ENCODE measurements at regions not wholly inside any gene's neighbourhood (a gene's known extent, or its start where the extent isn't known, plus 50 kb on each side); places are given as distances from the start of the nearest gene placed in this dataset.
A peak's percentile ranks its signal among the peaks of the same experiment; 100 is the strongest.
"Not testable (repeated sequence)": the region's sequence is repeated elsewhere in the genome, so short reads cannot be mapped to it uniquely, and the experiment has no call there.

DNA sequence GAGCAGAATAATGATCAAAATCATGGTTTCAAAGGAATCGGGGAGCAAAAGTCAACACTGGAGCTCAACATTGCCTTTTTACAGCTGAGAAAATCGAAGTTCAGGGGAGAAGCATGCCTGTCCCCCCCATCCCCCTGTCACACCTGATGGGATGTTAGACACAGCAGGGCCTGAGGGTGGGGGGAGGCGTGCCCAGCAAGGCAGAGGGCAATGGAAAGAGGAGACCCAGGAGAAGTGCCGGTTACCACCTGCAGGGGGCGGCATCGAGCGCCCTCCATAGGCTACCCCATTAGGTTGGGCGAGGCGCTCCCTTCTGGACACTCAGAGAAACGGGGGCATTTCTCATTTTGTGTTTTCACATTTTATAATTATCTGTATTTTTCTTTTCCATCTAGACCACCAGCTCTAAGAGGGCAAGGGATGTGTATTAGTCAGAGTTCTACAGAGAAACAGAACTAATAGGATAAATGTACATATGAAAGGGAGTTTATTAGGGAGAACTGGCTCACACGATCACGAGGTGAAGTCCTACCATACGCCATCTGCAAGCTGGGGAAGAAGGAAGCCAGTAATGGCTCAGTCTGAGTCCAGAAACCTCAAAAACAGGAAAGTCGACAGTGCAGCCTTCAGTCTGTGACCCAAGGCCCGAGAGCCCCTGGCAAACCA lies 271.3 kb downstream of the LRATD1 start:
- H3K9me3 ChIP-seq (ENCODE audit: control extremely low read depth in 1 of 5, control insufficient read depth in 4 of 5, insufficient read depth in 2 of 5, low read depth in 1 of 5, low read length in 4 of 5): no peaks in the 10 kb centered on the region
- H3K27ac ChIP-seq (ENCODE audit: insufficient read depth in 1 of 2, low read depth in 1 of 2, low read length in 2 of 2, poor library complexity in 1 of 2, severe bottlenecking in 2 of 2): no peak overlapping the region
- POLR2A ChIA-PET: no interaction called here
- H3K36me3 ChIP-seq (ENCODE audit: control insufficient read depth in 4 of 4, insufficient read depth in 4 of 4, low read length in 3 of 4): no peaks in the 10 kb centered on the region
- WGBS (ENCODE audit: insufficient coverage): 75% methylated on average over 7 of the region's 15 CpGs
- CTCF ChIA-PET: interaction anchor here (0.9 to 1.3 kb wide), 8 partner anchors 12 to 259 kb away, joined by 3 to 5 read pairs (median 3); no protein-coding TSS in a partner anchor
- H3K4me3 ChIP-seq (ENCODE audit: control insufficient read depth in 1 of 7, extremely low read depth in 1 of 7, insufficient read depth in 4 of 7, low read depth in 2 of 7, low read length in 6 of 7): no peak overlapping the region
- H3K4me1 ChIP-seq (ENCODE audit: control extremely low read depth in 1 of 4, control insufficient read depth in 4 of 4, insufficient read depth in 4 of 4, low read length in 3 of 4): no peaks in the 10 kb centered on the region
- DNase-seq: peak; percentile 57 to 74 (median 71)
- H3K27me3 ChIP-seq (replicated peaks in 2 of 5; ENCODE audit: control insufficient read depth in 4 of 5, insufficient read depth in 5 of 5, low read length in 4 of 5): no peaks in the 10 kb centered on the region

DNA sequence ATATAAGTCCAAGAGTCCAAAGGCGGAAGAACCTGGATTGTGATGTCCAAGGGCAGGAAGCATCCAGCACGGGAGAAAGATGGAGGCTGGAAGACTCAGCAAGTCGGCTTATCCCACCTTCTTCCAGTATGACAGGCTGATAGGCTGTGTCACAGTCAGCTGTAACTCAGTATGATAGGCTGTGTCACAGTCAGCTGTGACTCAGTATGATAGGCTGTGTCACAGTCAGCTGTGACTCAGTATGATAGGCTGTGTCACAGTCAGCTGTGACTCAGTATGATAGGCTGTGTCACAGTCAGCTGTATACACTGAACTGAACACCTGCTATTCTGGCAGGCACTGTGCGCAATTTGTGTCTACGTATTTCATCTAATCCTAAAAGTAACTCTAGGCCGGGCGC lies 271.9 kb downstream of the LRATD1 start:
- CTCF ChIA-PET: interaction anchor here (1.0 to 1.3 kb wide), 2 partner anchors 67 to 254 kb away, joined by 3 read pairs; no protein-coding TSS in a partner anchor
- POLR2A ChIA-PET, DNase-seq: not testable (repeated sequence)

DNA sequence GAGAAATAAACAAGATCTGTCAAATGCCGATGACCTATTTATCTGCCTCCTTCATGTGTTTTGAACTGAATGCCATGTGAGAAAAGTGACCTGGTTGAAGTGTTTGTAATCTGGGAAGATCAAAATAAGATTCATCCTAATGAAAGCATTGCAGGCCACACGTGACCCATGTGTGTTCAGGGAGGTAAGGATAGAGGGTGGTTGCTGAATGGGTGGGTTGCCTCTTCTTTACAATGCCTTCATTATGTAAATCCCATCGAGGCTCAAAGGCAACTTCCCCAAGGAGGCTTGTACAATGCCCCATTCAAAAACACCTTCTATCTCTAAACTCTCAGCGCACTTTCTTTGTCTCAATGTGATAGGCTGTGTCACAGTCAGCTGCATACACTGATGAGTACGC lies 273.1 kb downstream of the LRATD1 start:
- H3K4me3 ChIP-seq (ENCODE audit: control insufficient read depth in 1 of 7, extremely low read depth in 1 of 7, insufficient read depth in 4 of 7, low read depth in 2 of 7, low read length in 6 of 7): no peak overlapping the region
- 90% methylated on average over 3 of the region's 5 CpGs for WGBS (ENCODE audit: insufficient coverage)
- no peak overlapping the region for H3K27ac ChIP-seq (ENCODE audit: insufficient read depth in 1 of 2, low read depth in 1 of 2, low read length in 2 of 2, poor library complexity in 1 of 2, severe bottlenecking in 2 of 2)
- no peaks in the 10 kb centered on the region for H3K4me1 ChIP-seq (ENCODE audit: control extremely low read depth in 1 of 4, control insufficient read depth in 4 of 4, insufficient read depth in 4 of 4, low read length in 3 of 4)
- DNase-seq: no peak
- CTCF ChIA-PET: interaction anchor here (1.6 kb wide), 1 partner anchor 10 kb away, joined by 6 read pairs; no protein-coding TSS in a partner anchor
- H3K27me3 ChIP-seq (replicated peaks in 2 of 5; ENCODE audit: control insufficient read depth in 4 of 5, insufficient read depth in 5 of 5, low read length in 4 of 5): no peaks in the 10 kb centered on the region
- no peaks in the 10 kb centered on the region for H3K9me3 ChIP-seq (ENCODE audit: control extremely low read depth in 1 of 5, control insufficient read depth in 4 of 5, insufficient read depth in 2 of 5, low read depth in 1 of 5, low read length in 4 of 5)
- no peaks in the 10 kb centered on the region for H3K36me3 ChIP-seq (ENCODE audit: control insufficient read depth in 4 of 4, insufficient read depth in 4 of 4, low read length in 3 of 4)
- POLR2A ChIA-PET: no interaction called here

More for the DNA sequence above, 271.9 kb downstream of the LRATD1 start:
- H3K4me3 ChIP-seq (ENCODE audit: control insufficient read depth in 1 of 7, extremely low read depth in 1 of 7, insufficient read depth in 4 of 7, low read depth in 2 of 7, low read length in 6 of 7); H3K27me3 ChIP-seq (replicated peaks in 2 of 5; ENCODE audit: control insufficient read depth in 4 of 5, insufficient read depth in 5 of 5, low read length in 4 of 5); H3K36me3 ChIP-seq (ENCODE audit: control insufficient read depth in 4 of 4, insufficient read depth in 4 of 4, low read length in 3 of 4); H3K27ac ChIP-seq (ENCODE audit: insufficient read depth in 1 of 2, low read depth in 1 of 2, low read length in 2 of 2, poor library complexity in 1 of 2, severe bottlenecking in 2 of 2); H3K9me3 ChIP-seq (ENCODE audit: control extremely low read depth in 1 of 5, control insufficient read depth in 4 of 5, insufficient read depth in 2 of 5, low read depth in 1 of 5, low read length in 4 of 5); H3K4me1 ChIP-seq (ENCODE audit: control extremely low read depth in 1 of 4, control insufficient read depth in 4 of 4, insufficient read depth in 4 of 4, low read length in 3 of 4): not testable (repeated sequence)
- 94% methylated on average over 6 of the region's 7 CpGs for WGBS (ENCODE audit: insufficient coverage)

- ChIA-PET POLR2A (no interaction called here), CTCF (interaction anchor here (2.0 kb wide), 1 partner anchor 10 kb away, joined by 4 read pairs; no protein-coding TSS in a partner anchor)
- Histone ChIP-seq H3K27ac (ENCODE audit: insufficient read depth in 1 of 2, low read depth in 1 of 2, low read length in 2 of 2, poor library complexity in 1 of 2, severe bottlenecking in 2 of 2) (no peak overlapping the region), H3K36me3 (ENCODE audit: control insufficient read depth in 4 of 4, insufficient read depth in 4 of 4, low read length in 3 of 4) (no peaks in the 10 kb centered on the region), H3K4me1 (ENCODE audit: control extremely low read depth in 1 of 4, control insufficient read depth in 4 of 4, insufficient read depth in 4 of 4, low read length in 3 of 4) (no peaks in the 10 kb centered on the region), H3K4me3 (ENCODE audit: control insufficient read depth in 1 of 7, extremely low read depth in 1 of 7, insufficient read depth in 4 of 7, low read depth in 2 of 7, low read length in 6 of 7) (no peak overlapping the region), H3K9me3 (ENCODE audit: control extremely low read depth in 1 of 5, control insufficient read depth in 4 of 5, insufficient read depth in 2 of 5, low read depth in 1 of 5, low read length in 4 of 5) (no peaks in the 10 kb centered on the region), H3K27me3 (replicated peaks in 2 of 5; ENCODE audit: control insufficient read depth in 4 of 5, insufficient read depth in 5 of 5, low read length in 4 of 5) (no peaks in the 10 kb centered on the region)
- no peak for DNase-seq
- 100% methylated on average over 3 of the region's 8 CpGs for WGBS (ENCODE audit: insufficient coverage)
Observed at GRCh38 chr2:14907014-14907612, 274.6 kb downstream of the LRATD1 start.

GRCh38 chr2:14909795-14910194 lies 277.3 kb downstream of the LRATD1 start:
- WGBS (ENCODE audit: insufficient coverage): 89% methylated on average over 4 of the region's 4 CpGs
- peaks cover 0 to under 1% (median 0%) of the 10 kb centered on the region in 5 experiments for H3K9me3 ChIP-seq (ENCODE audit: control extremely low read depth in 1 of 5, control insufficient read depth in 4 of 5, insufficient read depth in 2 of 5, low read depth in 1 of 5, low read length in 4 of 5)
- H3K4me3 ChIP-seq (ENCODE audit: control insufficient read depth in 1 of 7, extremely low read depth in 1 of 7, insufficient read depth in 4 of 7, low read depth in 2 of 7, low read length in 6 of 7): no peak overlapping the region
- no peaks in the 10 kb centered on the region for H3K36me3 ChIP-seq (ENCODE audit: control insufficient read depth in 4 of 4, insufficient read depth in 4 of 4, low read length in 3 of 4)
- ChIA-PET CTCF (no interaction called here), POLR2A (no interaction called here)
- no peak for DNase-seq
- H3K27me3 ChIP-seq (replicated peaks in 2 of 5; ENCODE audit: control insufficient read depth in 4 of 5, insufficient read depth in 5 of 5, low read length in 4 of 5): no peaks in the 10 kb centered on the region
- no peaks in the 10 kb centered on the region for H3K4me1 ChIP-seq (ENCODE audit: control extremely low read depth in 1 of 4, control insufficient read depth in 4 of 4, insufficient read depth in 4 of 4, low read length in 3 of 4)
- no peak overlapping the region for H3K27ac ChIP-seq (ENCODE audit: insufficient read depth in 1 of 2, low read depth in 1 of 2, low read length in 2 of 2, poor library complexity in 1 of 2, severe bottlenecking in 2 of 2)

GRCh38 chr2:14910654-14911053 lies 278.1 kb downstream of the LRATD1 start:
- ChIA-PET CTCF (no interaction called here), POLR2A (no interaction called here)
- DNase-seq: no peak
- no peak overlapping the region for H3K4me3 ChIP-seq (ENCODE audit: control insufficient read depth in 1 of 7, extremely low read depth in 1 of 7, insufficient read depth in 4 of 7, low read depth in 2 of 7, low read length in 6 of 7)
- no peak overlapping the region for H3K27ac ChIP-seq (ENCODE audit: insufficient read depth in 1 of 2, low read depth in 1 of 2, low read length in 2 of 2, poor library complexity in 1 of 2, severe bottlenecking in 2 of 2)
- no peaks in the 10 kb centered on the region for H3K27me3 ChIP-seq (replicated peaks in 2 of 5; ENCODE audit: control insufficient read depth in 4 of 5, insufficient read depth in 5 of 5, low read length in 4 of 5)
- H3K36me3 ChIP-seq (ENCODE audit: control insufficient read depth in 4 of 4, insufficient read depth in 4 of 4, low read length in 3 of 4): no peaks in the 10 kb centered on the region
- no peaks in the 10 kb centered on the region for H3K4me1 ChIP-seq (ENCODE audit: control extremely low read depth in 1 of 4, control insufficient read depth in 4 of 4, insufficient read depth in 4 of 4, low read length in 3 of 4)
- 29% methylated on average over 1 of the region's 2 CpGs for WGBS (ENCODE audit: insufficient coverage)
- H3K9me3 ChIP-seq (ENCODE audit: control extremely low read depth in 1 of 5, control insufficient read depth in 4 of 5, insufficient read depth in 2 of 5, low read depth in 1 of 5, low read length in 4 of 5): peaks cover 0 to 3% (median 0%) of the 10 kb centered on the region in 5 experiments

DNA sequence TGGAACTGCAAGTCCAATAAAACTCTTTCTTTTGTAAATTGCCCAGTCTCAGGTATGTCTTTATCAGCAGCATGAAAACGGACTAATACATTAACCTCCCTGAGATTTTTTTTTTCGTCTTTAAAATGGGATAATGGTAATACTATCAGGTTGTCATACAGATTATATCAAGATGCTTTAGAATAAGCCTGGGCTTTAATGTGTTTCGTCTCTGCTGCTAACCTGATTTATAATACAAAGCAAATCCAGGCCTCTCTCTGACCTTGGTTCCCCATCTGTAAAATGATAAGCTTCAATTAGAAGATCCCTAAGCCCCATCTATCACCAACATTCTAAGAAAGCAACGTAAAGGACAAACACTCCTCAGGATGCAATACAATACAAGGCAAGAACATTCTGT lies 283.5 kb downstream of the LRATD1 start:
- ChIA-PET CTCF (interaction anchor here (1.8 to 2.0 kb wide), 2 partner anchors 10 to 13 kb away, joined by 5 to 6 read pairs; no protein-coding TSS in a partner anchor), POLR2A (no interaction called here)
- H3K4me3 ChIP-seq (ENCODE audit: control insufficient read depth in 1 of 7, extremely low read depth in 1 of 7, insufficient read depth in 4 of 7, low read depth in 2 of 7, low read length in 6 of 7): no peak overlapping the region
- H3K27me3 ChIP-seq (replicated peaks in 2 of 5; ENCODE audit: control insufficient read depth in 4 of 5, insufficient read depth in 5 of 5, low read length in 4 of 5): no peaks in the 10 kb centered on the region
- no CpG with 5 or more reads among the region's 4 CpGs for WGBS (ENCODE audit: insufficient coverage)
- H3K36me3 ChIP-seq (ENCODE audit: control insufficient read depth in 4 of 4, insufficient read depth in 4 of 4, low read length in 3 of 4): no peaks in the 10 kb centered on the region
- H3K27ac ChIP-seq (ENCODE audit: insufficient read depth in 1 of 2, low read depth in 1 of 2, low read length in 2 of 2, poor library complexity in 1 of 2, severe bottlenecking in 2 of 2): no peak overlapping the region
- peaks cover 0 to 5% (median 0%) of the 10 kb centered on the region in 5 experiments for H3K9me3 ChIP-seq (ENCODE audit: control extremely low read depth in 1 of 5, control insufficient read depth in 4 of 5, insufficient read depth in 2 of 5, low read depth in 1 of 5, low read length in 4 of 5)
- DNase-seq: no peak
- no peaks in the 10 kb centered on the region for H3K4me1 ChIP-seq (ENCODE audit: control extremely low read depth in 1 of 4, control insufficient read depth in 4 of 4, insufficient read depth in 4 of 4, low read length in 3 of 4)
